Activated B cell treated with CpG ODN at 0.5 μM for 24 hours (primary cell): ENCODE measurements at regions not wholly inside any gene's neighbourhood (a gene's known extent, or its start where the extent isn't known, plus 50 kb on each side); places are given as distances from the start of the nearest gene placed in this dataset.

Experiments
- ATAC-seq: fragments of 200-7000 bp; cut with Tn5 transposase; one replicate; pipeline ENCODE4 v1.10.0; 2021; ENCODE audit warnings: low read depth, mild to moderate bottlenecking, moderate library complexity
- CTCF ChIA-PET: fragments of 350-600 bp; sonication (Branson Sonifier 250); formaldehyde crosslinking; loops from one replicate; lab custom pipeline; 2021; ENCODE audit warnings: antibody characterized with exemption; lab: Charles Lee
- POLR2A ChIA-PET: fragments of 350-600 bp; sonication (Branson Sonifier 250); formaldehyde crosslinking; loops from one replicate; lab custom pipeline; 2021; ENCODE audit warnings: antibody characterized with exemption; lab: Charles Lee
- DNase-seq: peaks from one replicate; pipeline ENCODE4 v3.0.0; 2022
- H3K27ac Mint-ChIP-seq: one replicate; pipeline ENCODE4 v1.8.0; 2020; ENCODE audit warnings: mixed read lengths
- H3K27me3 Mint-ChIP-seq: one replicate; pipeline ENCODE4 v1.8.0; 2021; ENCODE audit warnings: mixed read lengths
- H3K36me3 Mint-ChIP-seq: one replicate; pipeline ENCODE4 v1.8.0; 2021; ENCODE audit warnings: low read depth, mixed read lengths
- H3K4me1 Mint-ChIP-seq: one replicate; pipeline ENCODE4 v1.8.0; 2021; ENCODE audit warnings: mixed read lengths
- H3K4me3 Mint-ChIP-seq: one replicate; pipeline ENCODE4 v1.8.0; 2020; ENCODE audit warnings: mild to moderate bottlenecking, mixed read lengths
- H3K9me3 Mint-ChIP-seq: one replicate; pipeline ENCODE4 v1.8.0; 2020; ENCODE audit warnings: mixed read lengths
- CTCF ChIP-seq: fragments of 200-600 bp; IDR thresholded peaks from one replicate; pipeline ENCODE4 v1.8.0; 2022; ENCODE audit warnings: antibody characterized with exemption, mild to moderate bottlenecking
- intact Hi-C: fragments of 100-400 bp; cut with micrococcal nuclease; formaldehyde crosslinking; loops from one replicate; pipeline ENCODE4 v1.15.1; 2024

- Mint-ChIP-seq H3K9me3 (peaks cover 4% of the 10 kb centered on the region), H3K4me1 (no peaks in the 10 kb centered on the region), H3K36me3 (no peaks in the 10 kb centered on the region), H3K27me3 (no peaks in the 10 kb centered on the region), H3K4me3 (no peak overlapping the region), H3K27ac (no peak overlapping the region)
- no peak for TF ChIP-seq CTCF
- POLR2A ChIA-PET, result no interaction called here
- ATAC-seq (no peak), DNase-seq (no peak)
- intact Hi-C loops, result no loop called here
- CTCF ChIA-PET, result no interaction called here
Measured at GRCh38 chr1:82722608-82723007, 921.9 kb downstream of the ADGRL2 start.

GRCh38 chr1:82721702-82722101, 921.0 kb downstream of the ADGRL2 start:
- no peak for ATAC-seq
- no peak overlapping the region for H3K4me3 Mint-ChIP-seq

GRCh38 chr1:82718719-82719419, 918.1 kb downstream of the ADGRL2 start:
- ChIA-PET POLR2A (no interaction called here), CTCF (no interaction called here)
- Mint-ChIP-seq H3K27ac (no peak overlapping the region), H3K4me3 (no peak overlapping the region), H3K36me3 (no peaks in the 10 kb centered on the region), H3K27me3 (no peaks in the 10 kb centered on the region), H3K4me1 (no peaks in the 10 kb centered on the region), H3K9me3 (peaks cover 8% of the 10 kb centered on the region)
- TF ChIP-seq CTCF, result no peak
- DNase-seq (no peak), ATAC-seq (no peak)
- intact Hi-C loops, result no loop called here

More at GRCh38 chr1:82721702-82722101, 921.0 kb downstream of the ADGRL2 start:
- CTCF ChIA-PET, result no interaction called here
- TF ChIP-seq CTCF, result no peak
- Mint-ChIP-seq H3K27me3 (no peaks in the 10 kb centered on the region), H3K27ac (no peak overlapping the region), H3K9me3 (peaks cover 4% of the 10 kb centered on the region), H3K4me1 (no peaks in the 10 kb centered on the region), H3K36me3 (no peaks in the 10 kb centered on the region)
- intact Hi-C loops, result no loop called here
- POLR2A ChIA-PET, result no interaction called here
- no peak for DNase-seq

- CTCF ChIA-PET, result no interaction called here
- DNase-seq (no peak), ATAC-seq (no peak)
- intact Hi-C loops, result no loop called here
- TF ChIP-seq CTCF, result no peak
- Mint-ChIP-seq H3K4me1 (no peaks in the 10 kb centered on the region), H3K27ac (no peak overlapping the region), H3K9me3 (peaks cover 4% of the 10 kb centered on the region), H3K36me3 (no peaks in the 10 kb centered on the region), H3K27me3 (no peaks in the 10 kb centered on the region), H3K4me3 (no peak overlapping the region)
- POLR2A ChIA-PET, result no interaction called here
Measured at GRCh38 chr1:82710091-82710490, 909.4 kb downstream of the ADGRL2 start.

GRCh38 chr1:82707681-82708080, 906.9 kb downstream of the ADGRL2 start:
- POLR2A ChIA-PET, result no interaction called here
- CTCF ChIA-PET, result no interaction called here
- intact Hi-C loops, result no loop called here
- Mint-ChIP-seq H3K36me3 (no peaks in the 10 kb centered on the region), H3K4me1 (peaks cover 2% of the 10 kb centered on the region), H3K9me3 (no peaks in the 10 kb centered on the region), H3K27me3 (no peaks in the 10 kb centered on the region), H3K27ac (no peak overlapping the region), H3K4me3 (no peak overlapping the region)
- DNase-seq, result no peak
- TF ChIP-seq CTCF, result no peak
- no peak for ATAC-seq
